ENCODE measurements at regions not wholly inside any gene's neighbourhood (a gene's known extent, or its start where the extent isn't known, plus 50 kb on each side); places are given as distances from the start of the nearest gene placed in this dataset.
"Not testable (repeated sequence)": the region's sequence is repeated elsewhere in the genome, so short reads cannot be mapped to it uniquely, and the experiment has no call there.

GRCh38 chrX:40891798-40892197 is 156.5 kb upstream of the MED14 start:
- no peak for TF ChIP-seq EP300 (IDR thresholded peaks at IDR 0.05)
- TF ChIP-seq CTCF (IDR thresholded peaks at IDR 0.05) = no peak
- TF ChIP-seq POLR2A (IDR thresholded peaks at IDR 0.05) = no peak
- no peak for TF ChIP-seq POLR2AphosphoS5 (IDR thresholded peaks at IDR 0.05)
- Histone ChIP-seq H3K4me3 (no peak overlapping the region), H3K9me3 (peaks cover 0 to 3% (median 0%) of the 10 kb centered on the region in 4 donors), H3K4me1 (no peaks in the 10 kb centered on the region), H3K27me3 (no peaks in the 10 kb centered on the region), H3K27ac (no peak overlapping the region), H3K36me3 (no peaks in the 10 kb centered on the region)
- intact Hi-C loops (cut with DNase I) = no loop called here
- no peak for DNase-seq

DNA sequence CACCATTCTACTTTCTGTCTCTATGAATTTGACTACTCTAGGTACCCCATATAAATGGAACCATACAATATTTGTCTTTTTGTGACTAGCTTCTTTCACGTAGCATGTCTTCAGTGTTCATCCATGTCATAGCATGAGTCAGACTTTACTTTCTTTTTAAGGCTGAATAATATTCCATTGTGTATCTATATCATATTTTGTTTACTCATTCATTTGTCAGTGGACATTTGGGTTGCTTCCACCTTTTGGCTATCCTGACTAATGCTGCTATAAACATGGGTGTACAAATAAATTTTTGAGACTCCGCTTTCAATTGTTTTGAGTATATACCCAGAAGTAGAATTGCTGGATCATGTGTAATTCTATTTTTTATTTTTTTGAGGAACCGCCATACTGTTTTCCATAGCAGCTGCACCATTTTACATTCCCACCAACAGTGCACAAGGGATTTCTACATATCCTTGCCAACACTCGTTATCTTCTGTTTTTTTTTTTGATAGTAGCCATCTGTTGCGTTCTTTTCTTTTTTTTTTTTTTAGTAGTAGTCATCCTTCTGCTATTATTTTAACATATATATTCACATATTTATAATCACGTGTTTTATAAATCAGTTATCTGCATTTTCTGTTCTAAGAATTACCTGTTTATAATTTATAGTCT is 158.0 kb upstream of the MED14 start:
- intact Hi-C loops (cut with DNase I) = no loop called here
- no peak for DNase-seq
- Histone ChIP-seq H3K9me3 (peaks cover 0 to 3% (median 0%) of the 10 kb centered on the region in 4 donors), H3K36me3 (no peaks in the 10 kb centered on the region), H3K4me3 (no peak overlapping the region), H3K27me3 (no peaks in the 10 kb centered on the region), H3K4me1 (no peaks in the 10 kb centered on the region), H3K27ac (no peak overlapping the region)
- no peak for TF ChIP-seq EP300 (IDR thresholded peaks at IDR 0.05)
- no peak for TF ChIP-seq POLR2AphosphoS5 (IDR thresholded peaks at IDR 0.05)
- TF ChIP-seq POLR2A (IDR thresholded peaks at IDR 0.05) = no peak
- TF ChIP-seq CTCF (IDR thresholded peaks at IDR 0.05) = no peak
- 80 to 87% methylated on average over 6 of the region's 6 CpGs for WGBS, 2 donors

DNA sequence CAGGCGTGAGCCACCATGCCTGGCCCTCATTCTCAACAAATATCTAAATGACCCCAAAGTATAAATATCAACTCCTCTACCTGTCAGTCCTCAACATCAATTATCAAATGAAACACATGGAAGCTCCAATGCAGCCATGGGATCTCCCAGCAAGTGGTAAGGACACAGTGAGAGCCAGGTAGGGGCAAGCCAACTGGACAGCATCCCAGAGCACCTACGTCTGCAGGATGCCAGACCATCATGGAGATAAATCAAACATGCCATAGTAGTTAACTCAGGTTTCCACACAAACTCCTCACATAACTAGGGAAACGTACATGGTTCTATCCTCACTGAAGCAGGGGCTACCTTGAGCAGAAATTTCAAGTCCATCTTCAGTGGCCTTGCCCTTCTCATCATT is 159.9 kb upstream of the MED14 start:
- TF ChIP-seq POLR2AphosphoS5 (IDR thresholded peaks at IDR 0.05) (no peak), EP300 (IDR thresholded peaks at IDR 0.05) (no peak), POLR2A (IDR thresholded peaks at IDR 0.05) (no peak), CTCF (IDR thresholded peaks at IDR 0.05) (no peak)
- Histone ChIP-seq H3K4me1 (no peaks in the 10 kb centered on the region), H3K27me3 (no peaks in the 10 kb centered on the region), H3K27ac (no peak overlapping the region), H3K36me3 (no peaks in the 10 kb centered on the region), H3K9me3 (peaks cover 0 to 3% (median 0%) of the 10 kb centered on the region in 4 donors), H3K4me3 (no peak overlapping the region)
- DNase-seq = no peak
- intact Hi-C loops (cut with DNase I) = no loop called here
- 90 to 97% methylated on average over 3 of the region's 3 CpGs for WGBS, 2 donors

DNA sequence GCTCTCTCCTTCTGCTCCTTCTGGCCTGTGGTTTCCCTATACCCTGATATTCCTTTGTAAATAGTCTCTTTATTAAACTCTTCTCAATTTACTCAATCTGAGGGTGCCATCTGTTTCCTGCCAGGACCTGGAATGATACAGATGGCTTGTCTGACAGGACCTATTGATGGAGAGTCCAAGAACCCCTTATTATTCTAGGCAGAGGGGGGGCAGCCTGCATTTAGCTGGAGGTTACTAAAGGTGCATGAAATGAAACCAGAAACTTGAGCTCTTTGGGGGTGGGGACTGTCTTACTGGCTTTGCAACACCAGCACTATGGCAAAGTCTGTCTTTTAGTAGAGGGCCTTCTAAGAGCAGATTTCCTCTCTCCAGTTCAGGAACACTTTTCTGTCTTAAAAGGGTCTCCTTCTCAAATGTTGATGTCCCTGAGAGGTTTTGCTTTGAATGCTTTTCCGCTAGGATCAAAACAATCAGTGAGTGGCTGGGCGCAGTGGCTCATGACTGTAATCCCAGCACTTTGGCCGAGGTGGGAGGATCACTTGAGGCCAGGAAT is 162.5 kb upstream of the MED14 start:
- no peak overlapping the region for H3K27ac ChIP-seq
- no peaks in the 10 kb centered on the region for H3K9me3 ChIP-seq
- H3K4me1 ChIP-seq = no peaks in the 10 kb centered on the region
- no peaks in the 10 kb centered on the region for H3K27me3 ChIP-seq
- WGBS, 2 donors = 90 to 92% methylated on average over 3 of the region's 3 CpGs
- no peak for DNase-seq
- TF ChIP-seq POLR2AphosphoS5 (IDR thresholded peaks at IDR 0.05) (no peak), EP300 (IDR thresholded peaks at IDR 0.05) (no peak)
- H3K36me3 ChIP-seq = no peaks in the 10 kb centered on the region
- no peak overlapping the region for H3K4me3 ChIP-seq
- intact Hi-C loops (cut with DNase I) = no loop called here

DNA sequence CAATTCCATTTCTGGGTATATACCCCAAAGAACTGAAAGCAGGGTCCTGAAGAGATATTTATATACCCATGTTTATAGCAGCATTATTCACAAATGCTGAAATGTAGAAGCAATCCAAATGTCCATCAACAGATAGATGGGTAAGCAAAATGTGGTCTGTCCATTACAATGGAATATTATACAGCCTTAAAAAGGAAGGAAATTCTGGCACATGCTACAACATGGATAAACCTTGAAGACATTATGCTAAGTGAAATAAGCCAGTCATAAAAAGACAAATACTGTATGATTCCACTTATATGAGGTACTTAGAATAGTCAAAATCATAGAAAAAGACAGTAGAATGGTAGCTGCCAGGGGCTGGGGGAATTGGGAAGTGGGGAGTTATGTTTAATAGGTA is 169.4 kb upstream of the MED14 start:
- H3K4me1 ChIP-seq; intact Hi-C loops (cut with DNase I); H3K4me3 ChIP-seq; H3K27ac ChIP-seq; H3K9me3 ChIP-seq; H3K36me3 ChIP-seq; DNase-seq; H3K27me3 ChIP-seq: not testable (repeated sequence)

- Histone ChIP-seq H3K4me3 (no peak overlapping the region), H3K36me3 (no peaks in the 10 kb centered on the region), H3K9me3 (no peaks in the 10 kb centered on the region), H3K4me1 (no peaks in the 10 kb centered on the region), H3K27me3 (no peaks in the 10 kb centered on the region), H3K27ac (no peak overlapping the region)
- 88 to 90% methylated on average over 7 of the region's 7 CpGs for WGBS, 2 donors
- DNase-seq = no peak
- no peak for TF ChIP-seq EP300 (IDR thresholded peaks at IDR 0.05)
- intact Hi-C loops (cut with DNase I) = no loop called here
Observed at GRCh38 chrX:40908026-40908425, 172.7 kb upstream of the MED14 start.

All from sigmoid colon (tissue), 6 donors.